ENCODE measurements at regions not wholly inside any gene's neighbourhood (a gene's known extent, or its start where the extent isn't known, plus 50 kb on each side); places are given as distances from the start of the nearest gene placed in this dataset.
"Not testable (repeated sequence)": the region's sequence is repeated elsewhere in the genome, so short reads cannot be mapped to it uniquely, and the experiment has no call there.

GRCh38 chr4:18675586-18676525, 654.3 kb upstream of the LCORL start:
- no peak for DNase-seq (ENCODE audit: low read depth in 3 of 3)

GRCh38 chr4:18670034-18670433, 648.5 kb upstream of the LCORL start:
- DNase-seq (ENCODE audit: low read depth in 3 of 3), result no peak

GRCh38 chr4:18669390-18669789, 647.8 kb upstream of the LCORL start:
- no peak for DNase-seq (ENCODE audit: low read depth in 3 of 3)

GRCh38 chr4:18666322-18666721, 644.8 kb upstream of the LCORL start:
- DNase-seq (ENCODE audit: low read depth in 3 of 3), result no peak

- no peak for DNase-seq (ENCODE audit: low read depth in 3 of 3)
Measured at GRCh38 chr4:18664171-18664570, 642.6 kb upstream of the LCORL start.

GRCh38 chr4:18645351-18645750, 623.8 kb upstream of the LCORL start:
- DNase-seq (ENCODE audit: low read depth in 3 of 3), result no peak

- DNase-seq (ENCODE audit: low read depth in 3 of 3), result no peak
Measured at GRCh38 chr4:18641334-18641733, 619.8 kb upstream of the LCORL start.

GRCh38 chr4:18638031-18638430, 616.5 kb upstream of the LCORL start:
- DNase-seq (ENCODE audit: low read depth in 3 of 3), result no peak

GRCh38 chr4:18636001-18636585, 614.5 kb upstream of the LCORL start:
- DNase-seq (ENCODE audit: low read depth in 3 of 3), result no peak

GRCh38 chr4:18635531-18635930, 614.0 kb upstream of the LCORL start:
- no peak for DNase-seq (ENCODE audit: low read depth in 3 of 3)

GRCh38 chr4:18631586-18631985, 610.0 kb upstream of the LCORL start:
- no peak for DNase-seq (ENCODE audit: low read depth in 3 of 3)

- no peak for DNase-seq (ENCODE audit: low read depth in 3 of 3)
Measured at GRCh38 chr4:18630218-18631110, 608.9 kb upstream of the LCORL start.

GRCh38 chr4:18627447-18628005, 606.0 kb upstream of the LCORL start:
- DNase-seq (ENCODE audit: low read depth in 3 of 3), result no peak

- DNase-seq (ENCODE audit: low read depth in 3 of 3), result no peak
Measured at GRCh38 chr4:18626996-18627395, 605.4 kb upstream of the LCORL start.

GRCh38 chr4:18626366-18626765, 604.8 kb upstream of the LCORL start:
- DNase-seq (ENCODE audit: low read depth in 3 of 3), result no peak

GRCh38 chr4:18621186-18621585, 599.6 kb upstream of the LCORL start:
- no peak for DNase-seq (ENCODE audit: low read depth in 3 of 3)

- DNase-seq (ENCODE audit: low read depth in 3 of 3), result no peak
Measured at GRCh38 chr4:18616720-18617119, 595.2 kb upstream of the LCORL start.

- no peak for DNase-seq (ENCODE audit: low read depth in 3 of 3)
Measured at GRCh38 chr4:18611026-18611425, 589.5 kb upstream of the LCORL start.

GRCh38 chr4:18608908-18609533, 587.5 kb upstream of the LCORL start:
- no peak for DNase-seq (ENCODE audit: low read depth in 3 of 3)

GRCh38 chr4:18602610-18603009, 581.1 kb upstream of the LCORL start:
- DNase-seq (ENCODE audit: low read depth in 3 of 3), result not testable (repeated sequence)

- DNase-seq (ENCODE audit: low read depth in 3 of 3), result peak; percentile 1 to 5 (median 5)
Measured at GRCh38 chr4:18593297-18594002, 571.9 kb upstream of the LCORL start.

Measured in stimulated activated CD4-positive, alpha-beta T cell treated with anti-CD3 and anti-CD28 coated beads, TNF-alpha, amount 100 ng/mL, for 4 hours (primary cell).